ENCODE measurements at regions not wholly inside any gene's neighbourhood (a gene's known extent, or its start where the extent isn't known, plus 50 kb on each side); places are given as distances from the start of the nearest gene placed in this dataset.
"Not testable (repeated sequence)": the region's sequence is repeated elsewhere in the genome, so short reads cannot be mapped to it uniquely, and the experiment has no call there.

DNA sequence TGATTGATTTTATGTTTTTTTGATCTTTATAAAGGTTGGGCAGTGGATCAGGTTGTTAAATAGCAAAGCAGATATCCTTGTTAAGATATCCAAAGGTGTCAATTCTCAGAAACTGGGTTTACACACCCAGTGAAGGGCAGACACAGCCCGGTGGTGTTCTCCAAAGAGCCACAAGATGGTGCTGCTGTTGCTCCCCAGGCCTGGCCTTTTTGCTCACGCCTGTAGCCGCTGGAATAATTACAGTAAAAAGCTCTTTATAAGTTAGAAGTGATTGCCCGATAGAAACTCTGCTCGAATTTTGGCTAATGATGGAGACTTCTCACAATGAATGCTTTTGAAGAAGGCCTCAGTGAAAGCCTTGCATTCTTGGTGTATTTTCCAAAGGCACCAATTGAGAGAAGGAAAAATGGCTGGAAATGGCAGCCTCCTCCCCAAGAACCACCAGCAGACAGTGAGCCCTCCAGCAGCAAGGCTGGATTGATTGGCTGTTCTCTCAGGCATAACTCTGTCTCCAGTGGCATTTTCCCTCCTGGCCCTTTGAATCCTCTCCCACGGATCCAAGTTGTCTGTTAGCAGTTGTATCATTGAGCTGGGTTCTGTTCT is 120.5 kb upstream of the CHD6 start:
- H3K4me3 ChIP-seq (ENCODE audit: low read depth, low read length) = no peak overlapping the region
- peak; percentile 96 for TF ChIP-seq CTCF (conservative IDR thresholded peaks at IDR 0.05; ENCODE audit: low read depth, low read length)
- DNase-seq (ENCODE audit: low read depth) = peak; percentile 69

- no peak overlapping the region for H3K4me3 ChIP-seq (ENCODE audit: low read depth, low read length)
- DNase-seq (ENCODE audit: low read depth) = no peak
- TF ChIP-seq CTCF (conservative IDR thresholded peaks at IDR 0.05; ENCODE audit: low read depth, low read length) = no peak
These were observed 117.8 kb upstream of the CHD6 start for GRCh38 chr20:41735949-41736348.

- DNase-seq (ENCODE audit: low read depth) = peak; percentile 56
- peak; percentile 90 for TF ChIP-seq CTCF (conservative IDR thresholded peaks at IDR 0.05; ENCODE audit: low read depth, low read length)
These were observed 116.3 kb upstream of the CHD6 start for GRCh38 chr20:41734506-41734945.

GRCh38 chr20:41733151-41733550 is 115.0 kb upstream of the CHD6 start:
- no peak for TF ChIP-seq CTCF (conservative IDR thresholded peaks at IDR 0.05; ENCODE audit: low read depth, low read length)
- DNase-seq (ENCODE audit: low read depth) = no peak
- H3K4me3 ChIP-seq (ENCODE audit: low read depth, low read length) = no peak overlapping the region

More at GRCh38 chr20:41734506-41734945, 116.3 kb upstream of the CHD6 start:
- H3K4me3 ChIP-seq (ENCODE audit: low read depth, low read length) = no peak overlapping the region

- not testable (repeated sequence) for DNase-seq (ENCODE audit: low read depth); H3K4me3 ChIP-seq (ENCODE audit: low read depth, low read length)
These were observed 113.0 kb upstream of the CHD6 start for GRCh38 chr20:41731198-41731597.

DNA sequence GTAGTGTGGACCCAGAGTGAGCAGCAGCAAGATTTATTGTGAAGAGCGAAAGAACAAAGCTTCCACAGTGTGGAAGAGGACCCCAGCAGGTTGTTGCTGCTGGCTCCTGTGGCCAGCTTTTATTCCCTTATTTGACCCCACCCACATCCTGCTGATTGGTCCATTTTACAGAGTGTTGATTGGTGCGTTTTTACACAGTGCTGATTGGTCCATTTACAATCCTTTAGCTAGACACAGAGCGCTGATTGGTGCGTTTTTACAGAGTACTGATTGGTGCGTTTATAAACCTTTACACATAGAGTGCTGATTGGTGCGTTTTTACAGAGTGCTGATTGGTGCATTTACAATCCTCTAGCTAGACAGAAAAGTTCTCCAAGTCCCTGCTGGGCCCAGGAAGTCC is 109.5 kb upstream of the CHD6 start:
- not testable (repeated sequence) for H3K4me3 ChIP-seq (ENCODE audit: low read depth, low read length); DNase-seq (ENCODE audit: low read depth)

DNA sequence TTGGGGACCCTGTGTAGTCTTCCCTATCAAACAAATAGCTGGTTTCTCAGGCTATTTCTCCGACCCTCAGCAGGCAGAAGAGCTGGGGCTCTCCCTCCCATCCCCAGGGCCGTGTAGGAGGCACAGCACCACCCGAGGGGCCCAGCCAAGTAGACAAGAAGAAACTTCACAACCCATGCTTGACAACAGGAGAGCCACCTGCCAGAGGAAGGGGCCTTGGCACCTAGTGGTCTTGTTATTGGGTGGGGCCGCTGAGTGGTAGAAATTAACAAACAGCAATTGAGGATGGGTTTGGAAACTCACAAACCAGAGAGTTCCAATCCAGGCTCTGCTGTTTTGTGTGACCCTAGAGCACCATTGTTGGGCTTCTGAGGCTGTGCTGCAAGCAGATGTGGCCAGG is 108.5 kb upstream of the CHD6 start:
- DNase-seq (ENCODE audit: low read depth) = no peak
- TF ChIP-seq CTCF (conservative IDR thresholded peaks at IDR 0.05; ENCODE audit: low read depth, low read length) = no peak
- no peak overlapping the region for H3K4me3 ChIP-seq (ENCODE audit: low read depth, low read length)

- no peak for TF ChIP-seq CTCF (conservative IDR thresholded peaks at IDR 0.05; ENCODE audit: low read depth, low read length)
- H3K4me3 ChIP-seq (ENCODE audit: low read depth, low read length) = no peak overlapping the region
- DNase-seq (ENCODE audit: low read depth) = no peak
These were observed 101.0 kb upstream of the CHD6 start for GRCh38 chr20:41719151-41719550.

Data from choroid plexus epithelial cell (primary cell).